Astrocyte (in vitro differentiated cells and primary cell): ENCODE measurements at regions not wholly inside any gene's neighbourhood (a gene's known extent, or its start where the extent isn't known, plus 50 kb on each side); places are given as distances from the start of the nearest gene placed in this dataset.
"Not testable (repeated sequence)": the region's sequence is repeated elsewhere in the genome, so short reads cannot be mapped to it uniquely, and the experiment has no call there.

Source experiments
- DNase-seq: peaks from one replicate; pipeline ENCODE4 v3.0.0-alpha.2; 2010; ENCODE audit warnings: low read depth
- FAIRE-seq: peaks from 2 replicates; lab custom pipeline; 2011; peaks lifted over from hg19 to GRCh38; lab: Jason Lieb, UNC
- H2AFZ ChIP-seq: 2 replicates; pipeline ENCODE4 v1.6.0; 2012; ENCODE audit warnings: low read depth, low read length, inconsistent platforms
- H3K27ac ChIP-seq: 2 replicates; pipeline ENCODE4 v1.5.1; 2011; ENCODE audit warnings: low read depth, low read length, inconsistent platforms
- H3K27me3 ChIP-seq: 2 replicates; pipeline ENCODE4 v1.6.0; 2011; ENCODE audit warnings: low read length, inconsistent platforms; ENCODE audit not compliant: insufficient read depth
- H3K36me3 ChIP-seq: 2 replicates; pipeline ENCODE4 v1.5.1; 2011; ENCODE audit warnings: low read length, inconsistent platforms; ENCODE audit not compliant: insufficient read depth
- H3K4me1 ChIP-seq: 2 replicates; pipeline ENCODE4 v1.5.1; 2011; ENCODE audit warnings: low read length, inconsistent platforms; ENCODE audit not compliant: insufficient read depth
- H3K4me2 ChIP-seq: 2 replicates; pipeline ENCODE4 v1.6.0; 2012; ENCODE audit warnings: low read length, inconsistent platforms
- H3K4me3 ChIP-seq: 2 replicates; pipeline ENCODE4 v1.5.1; 2011; ENCODE audit warnings: low read depth, mild to moderate bottlenecking, low read length, inconsistent platforms; ENCODE audit not compliant: insufficient read depth
- H3K79me2 ChIP-seq: 2 replicates; pipeline ENCODE4 v1.6.0; 2012; ENCODE audit warnings: mild to moderate bottlenecking, low read length, inconsistent platforms; ENCODE audit not compliant: insufficient read depth
- H3K9ac ChIP-seq: 2 replicates; pipeline ENCODE4 v1.6.0; 2012; ENCODE audit warnings: mild to moderate bottlenecking, low read length, inconsistent platforms
- H3K9me3 ChIP-seq: 2 replicates; pipeline ENCODE4 v1.5.1; 2012; ENCODE audit warnings: low read depth, mild to moderate bottlenecking, low read length, inconsistent platforms; ENCODE audit not compliant: insufficient read depth
- H4K20me1 ChIP-seq: 2 replicates; pipeline ENCODE4 v1.6.0; 2012; ENCODE audit warnings: low read length, inconsistent platforms; ENCODE audit not compliant: insufficient read depth
- H3K27ac Mint-ChIP-seq: one replicate; pipeline ENCODE4 v1.8.0; 2021; ENCODE audit warnings: mild to moderate bottlenecking, mixed read lengths; ENCODE audit not compliant: unreplicated experiment
- H3K27me3 Mint-ChIP-seq: one replicate; pipeline ENCODE4 v1.8.0; 2021; ENCODE audit warnings: low read depth, mixed read lengths; ENCODE audit not compliant: unreplicated experiment
- H3K36me3 Mint-ChIP-seq: one replicate; pipeline ENCODE4 v1.8.0; 2021; ENCODE audit warnings: low read depth, mixed read lengths; ENCODE audit not compliant: unreplicated experiment
- H3K4me1 Mint-ChIP-seq: one replicate; pipeline ENCODE4 v1.8.0; 2021; ENCODE audit warnings: low read depth, mixed read lengths; ENCODE audit not compliant: unreplicated experiment
- H3K4me3 Mint-ChIP-seq: one replicate; pipeline ENCODE4 v1.8.0; 2021; ENCODE audit warnings: mild to moderate bottlenecking, moderate library complexity, mixed read lengths; ENCODE audit not compliant: unreplicated experiment
- H3K9me3 Mint-ChIP-seq: one replicate; pipeline ENCODE4 v1.8.0; 2021; ENCODE audit warnings: mild to moderate bottlenecking, mixed read lengths; ENCODE audit not compliant: unreplicated experiment
- CTCF ChIP-seq: IDR thresholded peaks from 2 replicates; pipeline ENCODE4 v1.5.1; 2011; ENCODE audit warnings: low read depth, mild to moderate bottlenecking, inconsistent platforms, low read length, moderate library complexity; ENCODE audit not compliant: insufficient read depth
- EZH2 ChIP-seq: IDR thresholded peaks from 2 replicates; pipeline ENCODE4 v1.6.1; 2012; ENCODE audit warnings: mild to moderate bottlenecking, low read length, inconsistent platforms; ENCODE audit not compliant: insufficient read depth

- H3K4me1 ChIP-seq, H3K4me1 Mint-ChIP-seq, H3K27me3 Mint-ChIP-seq, H3K36me3 ChIP-seq, DNase-seq, H2AFZ ChIP-seq, H3K27me3 ChIP-seq, H3K36me3 Mint-ChIP-seq, H3K9ac ChIP-seq, H3K4me3 ChIP-seq, H4K20me1 ChIP-seq, H3K27ac ChIP-seq, H3K27ac Mint-ChIP-seq, H3K79me2 ChIP-seq, H3K9me3 ChIP-seq, H3K4me3 Mint-ChIP-seq, H3K4me2 ChIP-seq, FAIRE-seq: not testable (repeated sequence)
- H3K9me3 Mint-ChIP-seq = peaks cover 27% of the 10 kb centered on the region
Measured at GRCh38 chr22:11597666-11598358, 3930.2 kb upstream of the OR11H1 start.

GRCh38 chr22:11598492-11599440, 3929.2 kb upstream of the OR11H1 start:
- Mint-ChIP-seq H3K27me3 (no peaks in the 10 kb centered on the region), H3K27ac (no peak overlapping the region), H3K4me3 (no peak overlapping the region), H3K9me3 (peaks cover 19% of the 10 kb centered on the region), H3K36me3 (no peaks in the 10 kb centered on the region), H3K4me1 (no peaks in the 10 kb centered on the region)
- DNase-seq = no peak
- H3K4me3 ChIP-seq = no peak overlapping the region
- no peaks in the 10 kb centered on the region for H3K27me3 ChIP-seq
- H3K27ac ChIP-seq = no peak overlapping the region
- no peaks in the 10 kb centered on the region for H3K36me3 ChIP-seq
- H3K9me3 ChIP-seq = peaks cover 8% of the 10 kb centered on the region
- no peak for FAIRE-seq
- no peak for TF ChIP-seq CTCF
- no peak for TF ChIP-seq EZH2
- H4K20me1 ChIP-seq = no peaks in the 10 kb centered on the region
- H3K79me2 ChIP-seq = no peaks in the 10 kb centered on the region
- H3K4me1 ChIP-seq = no peaks in the 10 kb centered on the region
- H2AFZ ChIP-seq = no peak overlapping the region
- no peak overlapping the region for H3K9ac ChIP-seq
- no peak overlapping the region for H3K4me2 ChIP-seq

GRCh38 chr22:11599456-11599855, 3928.5 kb upstream of the OR11H1 start:
- not testable (repeated sequence) for H3K9me3 ChIP-seq, H3K4me3 ChIP-seq, H3K27me3 Mint-ChIP-seq, FAIRE-seq, H3K79me2 ChIP-seq, H3K4me2 ChIP-seq, H2AFZ ChIP-seq, H3K4me1 Mint-ChIP-seq, H3K27ac ChIP-seq, H3K36me3 Mint-ChIP-seq, H3K4me1 ChIP-seq, DNase-seq, H3K4me3 Mint-ChIP-seq, H3K27me3 ChIP-seq, H3K27ac Mint-ChIP-seq, H3K9ac ChIP-seq, H3K36me3 ChIP-seq, H4K20me1 ChIP-seq
- H3K9me3 Mint-ChIP-seq = peaks cover 21% of the 10 kb centered on the region

- not testable (repeated sequence) for H3K36me3 Mint-ChIP-seq, H4K20me1 ChIP-seq, H3K4me1 ChIP-seq, H3K4me2 ChIP-seq, DNase-seq, H2AFZ ChIP-seq, FAIRE-seq, H3K27ac ChIP-seq, H3K4me1 Mint-ChIP-seq, H3K9ac ChIP-seq, H3K27ac Mint-ChIP-seq, H3K27me3 Mint-ChIP-seq, H3K4me3 ChIP-seq, H3K4me3 Mint-ChIP-seq, H3K79me2 ChIP-seq, H3K27me3 ChIP-seq, H3K9me3 ChIP-seq, H3K36me3 ChIP-seq
- H3K9me3 Mint-ChIP-seq = peaks cover 21% of the 10 kb centered on the region
Measured at GRCh38 chr22:11600161-11600560, 3927.8 kb upstream of the OR11H1 start.
